ENCODE measurements at regions not wholly inside any gene's neighbourhood (a gene's known extent, or its start where the extent isn't known, plus 50 kb on each side); places are given as distances from the start of the nearest gene placed in this dataset.

- TF ChIP-seq, protein P1, sequence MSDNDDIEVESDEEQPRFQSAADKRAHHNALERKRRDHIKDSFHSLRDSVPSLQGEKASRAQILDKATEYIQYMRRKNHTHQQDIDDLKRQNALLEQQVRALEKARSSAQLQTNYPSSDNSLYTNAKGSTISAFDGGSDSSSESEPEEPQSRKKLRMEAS (IDR thresholded peaks at IDR 0.05) = no peak
- TF ChIP-seq SP1 (IDR thresholded peaks at IDR 0.05; ENCODE audit: low read depth, low read length) (no peak), TAF1 (IDR thresholded peaks at IDR 0.05; ENCODE audit: low read depth, low read length) (no peak), CBX5 (IDR thresholded peaks at IDR 0.05; ENCODE audit: low read depth, low read length) (no peak), CTCF (IDR thresholded peaks at IDR 0.05; ENCODE audit: control extremely low read depth in 1 of 3, insufficient read depth in 1 of 3, low read depth in 1 of 3, low read length in 3 of 3) (no peak), RAD21 (IDR thresholded peaks at IDR 0.05 in 1 of 2, conservative IDR thresholded peaks at IDR 0.05 in 1 of 2; ENCODE audit: low read depth in 2 of 2, low read length in 2 of 2) (no peak), HDAC6 (IDR thresholded peaks at IDR 0.05; ENCODE audit: low read depth, low read length) (no peak), GABPA (IDR thresholded peaks at IDR 0.05; ENCODE audit: borderline replicate concordance, insufficient read depth, low read length) (no peak), POLR2AphosphoS5 (IDR thresholded peaks at IDR 0.05; ENCODE audit: low read depth, low read length) (no peak), GTF2F1 (IDR thresholded peaks at IDR 0.05; ENCODE audit: borderline replicate concordance, low read depth, low read length) (no peak), TAF7 (optimal IDR thresholded peaks at IDR 0.05; ENCODE audit: borderline replicate concordance, low read depth, low read length) (no peak), BRCA1 (IDR thresholded peaks at IDR 0.05; ENCODE audit: low read depth, low read length) (no peak), CHD2 (IDR thresholded peaks at IDR 0.05; ENCODE audit: low read length) (no peak)
Measured at GRCh38 chr1:143748906-143749305, 222.9 kb downstream of the FAM72C start.
